RWPE1 (cell line): ENCODE measurements at regions not wholly inside any gene's neighbourhood (a gene's known extent, or its start where the extent isn't known, plus 50 kb on each side); places are given as distances from the start of the nearest gene placed in this dataset.

Experiments used
- CTCF ChIA-PET: fragments of 350-600 bp; sonication (Branson Sonifier 250); formaldehyde crosslinking; extraction: SDS; loops from one replicate; lab custom pipeline; 2021; lab: Yijun Ruan, JAX
- POLR2A ChIA-PET: fragments of 400-600 bp; formaldehyde crosslinking; extraction: SDS; loops from one replicate; lab custom pipeline; 2020; ENCODE audit warnings: antibody characterized with exemption; ENCODE audit not compliant: low non-redundant PET; lab: Yijun Ruan, JAX
- DNase-seq: peaks from one replicate; pipeline ENCODE4 v3.0.0; 2012; ENCODE audit warnings: low spot score
- H3K27ac ChIP-seq: fragments of 450-650 bp; 2 replicates; pipeline ENCODE4 v1.5.1; 2017
- TF ChIP-seq, protein P1 (sequence below): fragments of 450-650 bp; conservative IDR thresholded peaks from 2 replicates; pipeline ENCODE4 v1.5.1; 2017; ENCODE audit warnings: low read depth, mild to moderate bottlenecking

DNA sequence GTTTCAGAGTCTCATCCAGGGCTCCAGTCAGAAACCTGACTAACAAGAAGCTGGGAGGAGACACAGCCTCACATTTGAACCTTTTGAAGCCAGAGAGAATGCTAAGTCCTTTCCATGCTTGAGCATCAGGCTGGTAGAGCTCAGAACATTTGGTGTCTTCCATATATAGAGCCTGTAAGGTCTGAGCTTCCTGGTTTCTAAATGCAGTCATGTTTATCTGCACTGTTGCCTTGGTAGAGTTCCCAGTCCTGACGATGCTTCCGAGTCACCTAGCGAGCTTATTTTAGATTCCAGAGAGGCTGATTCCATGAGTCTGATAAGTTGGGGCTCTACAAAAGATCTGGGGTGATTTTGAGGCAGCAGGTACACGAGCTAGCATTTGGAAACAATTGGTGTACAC is 68.4 kb upstream of the SORL1 start:
- TF ChIP-seq, protein P1, sequence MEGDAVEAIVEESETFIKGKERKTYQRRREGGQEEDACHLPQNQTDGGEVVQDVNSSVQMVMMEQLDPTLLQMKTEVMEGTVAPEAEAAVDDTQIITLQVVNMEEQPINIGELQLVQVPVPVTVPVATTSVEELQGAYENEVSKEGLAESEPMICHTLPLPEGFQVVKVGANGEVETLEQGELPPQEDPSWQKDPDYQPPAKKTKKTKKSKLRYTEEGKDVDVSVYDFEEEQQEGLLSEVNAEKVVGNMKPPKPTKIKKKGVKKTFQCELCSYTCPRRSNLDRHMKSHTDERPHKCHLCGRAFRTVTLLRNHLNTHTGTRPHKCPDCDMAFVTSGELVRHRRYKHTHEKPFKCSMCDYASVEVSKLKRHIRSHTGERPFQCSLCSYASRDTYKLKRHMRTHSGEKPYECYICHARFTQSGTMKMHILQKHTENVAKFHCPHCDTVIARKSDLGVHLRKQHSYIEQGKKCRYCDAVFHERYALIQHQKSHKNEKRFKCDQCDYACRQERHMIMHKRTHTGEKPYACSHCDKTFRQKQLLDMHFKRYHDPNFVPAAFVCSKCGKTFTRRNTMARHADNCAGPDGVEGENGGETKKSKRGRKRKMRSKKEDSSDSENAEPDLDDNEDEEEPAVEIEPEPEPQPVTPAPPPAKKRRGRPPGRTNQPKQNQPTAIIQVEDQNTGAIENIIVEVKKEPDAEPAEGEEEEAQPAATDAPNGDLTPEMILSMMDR, result no peak
- ChIA-PET CTCF (interaction anchor here (0.5 to 0.6 kb wide), 2 partner anchors 40 to 66 kb away, joined by 3 read pairs; no protein-coding TSS in a partner anchor), POLR2A (no interaction called here)
- DNase-seq, result no peak
- H3K27ac ChIP-seq, result no peak overlapping the region

DNA sequence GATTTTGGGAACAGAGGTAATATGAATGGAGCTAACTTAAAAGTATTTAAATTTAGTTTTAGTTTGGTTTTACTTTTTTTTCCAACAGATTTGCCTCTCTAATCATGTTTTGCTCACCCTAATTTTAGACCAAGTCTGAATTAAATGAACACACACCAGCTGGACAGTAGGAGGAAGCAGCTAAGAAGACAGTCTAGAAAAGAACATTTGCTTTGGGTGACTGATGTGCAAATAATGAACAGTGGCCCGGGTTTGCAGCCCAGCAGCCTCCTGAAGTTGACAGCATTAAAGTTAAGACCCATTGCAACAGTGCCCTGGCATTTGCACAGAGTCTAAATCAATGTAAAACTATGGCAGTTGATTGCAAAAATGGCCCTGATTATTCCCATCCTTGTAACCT is 66.4 kb upstream of the SORL1 start:
- no peak overlapping the region for H3K27ac ChIP-seq
- ChIA-PET CTCF (interaction anchor here (0.6 kb wide), 1 partner anchor 205 kb away, joined by 4 read pairs; no protein-coding TSS in a partner anchor), POLR2A (no interaction called here)
- TF ChIP-seq, protein P1, result no peak
- no peak for DNase-seq
